H1 (cell line): ENCODE measurements at regions not wholly inside any gene's neighbourhood (a gene's known extent, or its start where the extent isn't known, plus 50 kb on each side); places are given as distances from the start of the nearest gene placed in this dataset.

Experiments
- EZH2 ChIP-seq: fragments of 200-600 bp; sonication (generic); IDR thresholded peaks from 2 replicates; pipeline ENCODE4 v1.7.1; 2012; ENCODE audit warnings: low read depth, mild to moderate bottlenecking, moderate library complexity, low read length, inconsistent platforms; ENCODE audit not compliant: severe bottlenecking
- KDM1A ChIP-seq: fragments of 200-600, 300-600 bp; sonication (generic); IDR thresholded peaks from 2 replicates; pipeline ENCODE4 v1.7.1; 2016; ENCODE audit warnings: mild to moderate bottlenecking, low read length, borderline replicate concordance
- SAP30 ChIP-seq: fragments of 300-600 bp; sonication (generic); IDR thresholded peaks from 2 replicates; pipeline ENCODE4 v1.7.1; 2012; ENCODE audit warnings: low read length, moderate library complexity, mild to moderate bottlenecking, inconsistent platforms; ENCODE audit not compliant: insufficient read depth, insufficient replicate concordance
- YY1 ChIP-seq: IDR thresholded peaks from 2 replicates; pipeline ENCODE4 v1.6.1; 2011; ENCODE audit warnings: low read depth, mild to moderate bottlenecking, low read length

DNA sequence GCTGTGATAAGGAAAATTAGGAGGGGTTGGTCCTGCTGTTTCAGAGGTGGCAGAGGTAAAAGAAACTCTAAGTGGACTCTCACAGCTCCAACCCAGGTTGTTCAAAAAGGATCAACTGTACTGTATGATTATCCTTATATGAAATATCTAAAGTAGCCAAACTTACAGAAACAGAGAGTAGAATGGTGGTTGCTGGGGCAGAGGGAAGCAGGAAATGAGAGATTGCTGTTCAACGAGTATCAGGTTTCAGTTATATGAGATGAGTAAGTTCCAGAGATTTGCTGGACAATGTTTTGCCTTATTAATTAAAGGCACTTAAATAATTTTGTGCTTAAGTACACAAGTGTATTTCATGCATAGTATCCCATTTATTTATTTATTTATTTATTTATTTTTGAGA lies 972.0 kb upstream of the LRRTM1 start (continued):
- TF ChIP-seq EZH2 (no peak), KDM1A (no peak), SAP30 (no peak), YY1 (no peak)
